ENCODE measurements at regions not wholly inside any gene's neighbourhood (a gene's known extent, or its start where the extent isn't known, plus 50 kb on each side); places are given as distances from the start of the nearest gene placed in this dataset.

DNA sequence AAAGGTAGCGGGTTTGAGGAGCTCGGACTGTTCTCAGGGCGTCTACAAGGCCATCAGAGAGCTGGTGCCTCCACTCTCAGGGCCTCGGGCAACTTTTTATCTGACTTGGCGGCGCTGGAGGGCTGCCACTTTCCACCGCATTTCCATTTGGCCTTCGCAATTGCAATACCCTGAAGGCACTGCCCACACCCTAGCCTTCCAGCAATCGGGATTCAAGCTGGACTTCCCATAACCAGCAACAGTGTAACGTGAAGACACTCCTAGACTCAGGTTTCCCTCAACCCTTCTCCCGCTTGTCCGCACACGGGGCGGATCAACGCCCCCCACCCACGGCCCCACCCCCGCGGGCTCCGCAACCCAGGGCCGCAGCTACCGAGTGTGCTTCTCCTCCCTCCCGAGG, 50.2 kb upstream of the BCOR start:
- Mint-ChIP-seq H3K27me3 (ENCODE audit: low read depth in 2 of 2) (peaks cover 10 to 39% of the 10 kb centered on the region in 2 donors), H3K4me3 (no peak overlapping the region), H3K36me3 (no peaks in the 10 kb centered on the region), H3K27ac (no peak overlapping the region), H3K4me1 (peaks cover 17 to 19% of the 10 kb centered on the region in 2 donors), H3K9me3 (no peaks in the 10 kb centered on the region)
- H3K27ac ChIP-seq (ENCODE audit: low read length) = no peak overlapping the region
- H3K4me1 ChIP-seq (ENCODE audit: control insufficient read depth, insufficient read depth, low read length) = peaks cover 60% of the 10 kb centered on the region
- 71% methylated on average over 19 of the region's 22 CpGs for WGBS (ENCODE audit: insufficient coverage)
- H3K4me3 ChIP-seq (ENCODE audit: low read length) = no peak overlapping the region
- H3K36me3 ChIP-seq (ENCODE audit: control insufficient read depth, insufficient read depth, low read length) = no peaks in the 10 kb centered on the region
- DNase-seq (no peak), ATAC-seq (no peak)
- TF ChIP-seq, protein P1, sequence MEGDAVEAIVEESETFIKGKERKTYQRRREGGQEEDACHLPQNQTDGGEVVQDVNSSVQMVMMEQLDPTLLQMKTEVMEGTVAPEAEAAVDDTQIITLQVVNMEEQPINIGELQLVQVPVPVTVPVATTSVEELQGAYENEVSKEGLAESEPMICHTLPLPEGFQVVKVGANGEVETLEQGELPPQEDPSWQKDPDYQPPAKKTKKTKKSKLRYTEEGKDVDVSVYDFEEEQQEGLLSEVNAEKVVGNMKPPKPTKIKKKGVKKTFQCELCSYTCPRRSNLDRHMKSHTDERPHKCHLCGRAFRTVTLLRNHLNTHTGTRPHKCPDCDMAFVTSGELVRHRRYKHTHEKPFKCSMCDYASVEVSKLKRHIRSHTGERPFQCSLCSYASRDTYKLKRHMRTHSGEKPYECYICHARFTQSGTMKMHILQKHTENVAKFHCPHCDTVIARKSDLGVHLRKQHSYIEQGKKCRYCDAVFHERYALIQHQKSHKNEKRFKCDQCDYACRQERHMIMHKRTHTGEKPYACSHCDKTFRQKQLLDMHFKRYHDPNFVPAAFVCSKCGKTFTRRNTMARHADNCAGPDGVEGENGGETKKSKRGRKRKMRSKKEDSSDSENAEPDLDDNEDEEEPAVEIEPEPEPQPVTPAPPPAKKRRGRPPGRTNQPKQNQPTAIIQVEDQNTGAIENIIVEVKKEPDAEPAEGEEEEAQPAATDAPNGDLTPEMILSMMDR (IDR thresholded peaks at IDR 0.05) = no peak
- H3K9me3 ChIP-seq (ENCODE audit: control insufficient read depth, insufficient read depth, low read length) = no peaks in the 10 kb centered on the region
- peaks cover 21% of the 10 kb centered on the region for H3K27me3 ChIP-seq (ENCODE audit: control insufficient read depth, insufficient read depth, low read length)
- intact Hi-C loops (cut with micrococcal nuclease) = loop anchor here (5.0 kb wide), 1 partner anchor 41 kb away; no protein-coding TSS in a partner anchor

Measured in natural killer cell (primary cell).